ENCODE measurements at regions not wholly inside any gene's neighbourhood (a gene's known extent, or its start where the extent isn't known, plus 50 kb on each side); places are given as distances from the start of the nearest gene placed in this dataset.

DNA sequence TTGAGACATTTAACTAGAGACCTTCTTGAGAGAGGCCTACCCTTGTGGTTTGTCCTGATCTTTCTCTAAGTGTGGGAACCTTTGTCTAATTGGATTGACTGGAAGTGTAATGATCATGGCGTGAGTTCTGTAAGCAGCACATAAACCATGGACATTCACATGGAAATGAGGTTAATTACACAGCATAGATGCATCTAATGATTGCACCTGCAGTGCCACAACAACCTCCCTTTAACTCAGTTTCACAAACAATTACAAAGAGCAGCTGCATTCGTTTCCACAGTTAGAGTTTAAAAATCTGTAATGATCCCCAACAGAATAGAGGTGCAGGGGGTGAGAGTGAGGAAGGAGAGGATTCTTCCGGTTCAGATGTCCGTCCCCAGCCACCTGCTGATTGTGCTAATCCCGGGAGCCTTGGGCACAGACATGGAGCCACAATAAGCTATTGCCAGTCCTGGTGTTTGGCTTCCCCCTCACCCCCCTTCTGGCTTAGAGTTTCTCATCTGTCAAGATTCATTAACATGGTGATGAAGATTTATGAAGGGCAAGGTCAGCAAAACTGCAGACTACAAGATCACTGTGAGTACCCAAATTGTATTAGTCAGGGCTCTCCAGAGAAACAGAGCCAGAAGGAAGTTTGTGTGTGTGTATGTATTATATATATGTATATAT, 659.2 kb upstream of the SOX9 start:
- H3K27me3 Mint-ChIP-seq (ENCODE audit: insufficient read depth, unreplicated experiment) = no peaks in the 10 kb centered on the region
- H3K4me3 Mint-ChIP-seq (ENCODE audit: unreplicated experiment) = no peak overlapping the region
- intact Hi-C loops (cut with micrococcal nuclease) = loop anchor here (1.0 to 5.0 kb wide), 2 partner anchors 59 to 223 kb away; no protein-coding TSS in a partner anchor
- DNase-seq (ENCODE audit: unreplicated experiment) = no peak
- ChIA-PET CTCF (interaction anchor here (0.6 to 4.2 kb wide), 13 partner anchors 11 to 910 kb away, joined by 3 to 35 read pairs (median 4); no protein-coding TSS in a partner anchor), POLR2A (interaction anchor here (1.1 kb wide), 1 partner anchor 468 kb away, joined by 3 read pairs; no protein-coding TSS in a partner anchor)
- no peaks in the 10 kb centered on the region for H3K36me3 Mint-ChIP-seq (ENCODE audit: insufficient read depth, unreplicated experiment)
- no peaks in the 10 kb centered on the region for H3K9me3 Mint-ChIP-seq (ENCODE audit: unreplicated experiment)
- no peak overlapping the region for H3K27ac Mint-ChIP-seq (ENCODE audit: low read depth, unreplicated experiment)
- peaks cover 18% of the 10 kb centered on the region for H3K4me1 Mint-ChIP-seq (ENCODE audit: insufficient read depth, unreplicated experiment)
- TF ChIP-seq, protein P1, sequence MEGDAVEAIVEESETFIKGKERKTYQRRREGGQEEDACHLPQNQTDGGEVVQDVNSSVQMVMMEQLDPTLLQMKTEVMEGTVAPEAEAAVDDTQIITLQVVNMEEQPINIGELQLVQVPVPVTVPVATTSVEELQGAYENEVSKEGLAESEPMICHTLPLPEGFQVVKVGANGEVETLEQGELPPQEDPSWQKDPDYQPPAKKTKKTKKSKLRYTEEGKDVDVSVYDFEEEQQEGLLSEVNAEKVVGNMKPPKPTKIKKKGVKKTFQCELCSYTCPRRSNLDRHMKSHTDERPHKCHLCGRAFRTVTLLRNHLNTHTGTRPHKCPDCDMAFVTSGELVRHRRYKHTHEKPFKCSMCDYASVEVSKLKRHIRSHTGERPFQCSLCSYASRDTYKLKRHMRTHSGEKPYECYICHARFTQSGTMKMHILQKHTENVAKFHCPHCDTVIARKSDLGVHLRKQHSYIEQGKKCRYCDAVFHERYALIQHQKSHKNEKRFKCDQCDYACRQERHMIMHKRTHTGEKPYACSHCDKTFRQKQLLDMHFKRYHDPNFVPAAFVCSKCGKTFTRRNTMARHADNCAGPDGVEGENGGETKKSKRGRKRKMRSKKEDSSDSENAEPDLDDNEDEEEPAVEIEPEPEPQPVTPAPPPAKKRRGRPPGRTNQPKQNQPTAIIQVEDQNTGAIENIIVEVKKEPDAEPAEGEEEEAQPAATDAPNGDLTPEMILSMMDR (IDR thresholded peaks at IDR 0.05; ENCODE audit: unreplicated experiment) = no peak
- BruUV-seq (replicated peaks) = no TSS peak

DNA sequence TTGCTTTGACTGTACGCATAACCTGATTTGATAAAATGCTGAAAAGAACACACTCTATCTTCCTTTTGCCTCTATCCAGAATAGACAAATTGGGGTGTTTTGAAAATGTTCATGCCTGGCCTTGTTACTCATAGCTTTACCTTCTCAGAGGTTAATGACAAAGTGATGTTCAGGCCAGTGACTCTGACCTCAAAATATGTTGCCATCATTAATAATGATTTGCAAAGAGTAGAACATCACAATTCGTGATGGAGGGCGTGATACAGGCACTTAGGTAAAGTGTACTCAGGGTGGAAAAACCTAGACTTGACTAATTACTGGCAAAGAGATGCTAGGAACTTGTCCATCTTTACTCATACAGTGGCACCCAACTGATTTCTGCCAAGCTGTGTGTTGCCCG, 656.6 kb upstream of the SOX9 start:
- intact Hi-C loops (cut with micrococcal nuclease) = loop anchor here (5.0 kb wide), 1 partner anchor 62 kb away; no protein-coding TSS in a partner anchor
- Mint-ChIP-seq H3K36me3 (ENCODE audit: insufficient read depth, unreplicated experiment) (peaks cover 7% of the 10 kb centered on the region), H3K27me3 (ENCODE audit: insufficient read depth, unreplicated experiment) (no peaks in the 10 kb centered on the region), H3K4me1 (ENCODE audit: insufficient read depth, unreplicated experiment) (peaks cover 25% of the 10 kb centered on the region), H3K27ac (ENCODE audit: low read depth, unreplicated experiment) (no peak overlapping the region), H3K4me3 (ENCODE audit: unreplicated experiment) (no peak overlapping the region), H3K9me3 (ENCODE audit: unreplicated experiment) (no peaks in the 10 kb centered on the region)
- CTCF ChIA-PET = interaction anchor here (0.6 to 1.0 kb wide), 2 partner anchors 175 to 697 kb away, joined by 3 read pairs; no protein-coding TSS in a partner anchor
- no TSS peak for BruUV-seq (replicated peaks)
- TF ChIP-seq, protein P1 (IDR thresholded peaks at IDR 0.05; ENCODE audit: unreplicated experiment) = no peak
- DNase-seq (ENCODE audit: unreplicated experiment) = no peak
- POLR2A ChIA-PET = interaction anchor here (0.8 to 1.6 kb wide), 2 partner anchors 25 to 1311 kb away, joined by 3 to 4 read pairs; no protein-coding TSS in a partner anchor

DNA sequence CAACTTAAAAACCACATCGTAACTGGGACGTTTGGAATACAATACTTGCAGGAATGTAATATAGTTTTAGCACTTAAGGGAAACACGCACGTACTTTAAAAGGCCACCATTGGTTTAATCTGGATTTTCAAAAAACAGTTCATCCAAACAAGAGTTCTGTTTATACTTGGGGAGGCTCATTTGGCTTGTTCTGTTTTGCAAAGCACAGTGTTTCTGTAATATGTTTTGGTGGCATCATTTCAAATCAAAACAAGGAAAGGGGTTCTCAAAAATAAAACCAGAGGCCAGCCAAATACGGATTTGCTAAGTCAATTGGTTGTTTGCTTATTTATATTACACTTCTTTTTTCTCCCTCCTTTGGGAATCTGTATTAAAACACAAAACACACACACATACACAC, 656.1 kb upstream of the SOX9 start:
- no peak for DNase-seq (ENCODE audit: unreplicated experiment)
- H3K4me3 Mint-ChIP-seq (ENCODE audit: unreplicated experiment) = no peak overlapping the region
- intact Hi-C loops (cut with micrococcal nuclease) = loop anchor here (5.0 kb wide), 1 partner anchor 62 kb away; no protein-coding TSS in a partner anchor
- CTCF ChIA-PET = no interaction called here
- H3K9me3 Mint-ChIP-seq (ENCODE audit: unreplicated experiment) = no peaks in the 10 kb centered on the region
- no peak overlapping the region for H3K27ac Mint-ChIP-seq (ENCODE audit: low read depth, unreplicated experiment)
- BruUV-seq (replicated peaks) = no TSS peak
- H3K36me3 Mint-ChIP-seq (ENCODE audit: insufficient read depth, unreplicated experiment) = peaks cover 7% of the 10 kb centered on the region
- TF ChIP-seq, protein P1 (IDR thresholded peaks at IDR 0.05; ENCODE audit: unreplicated experiment) = no peak
- no peaks in the 10 kb centered on the region for H3K27me3 Mint-ChIP-seq (ENCODE audit: insufficient read depth, unreplicated experiment)
- peaks cover 27% of the 10 kb centered on the region for H3K4me1 Mint-ChIP-seq (ENCODE audit: insufficient read depth, unreplicated experiment)
- POLR2A ChIA-PET = interaction anchor here (0.8 to 1.6 kb wide), 2 partner anchors 26 to 1311 kb away, joined by 3 to 4 read pairs; no protein-coding TSS in a partner anchor

DNA sequence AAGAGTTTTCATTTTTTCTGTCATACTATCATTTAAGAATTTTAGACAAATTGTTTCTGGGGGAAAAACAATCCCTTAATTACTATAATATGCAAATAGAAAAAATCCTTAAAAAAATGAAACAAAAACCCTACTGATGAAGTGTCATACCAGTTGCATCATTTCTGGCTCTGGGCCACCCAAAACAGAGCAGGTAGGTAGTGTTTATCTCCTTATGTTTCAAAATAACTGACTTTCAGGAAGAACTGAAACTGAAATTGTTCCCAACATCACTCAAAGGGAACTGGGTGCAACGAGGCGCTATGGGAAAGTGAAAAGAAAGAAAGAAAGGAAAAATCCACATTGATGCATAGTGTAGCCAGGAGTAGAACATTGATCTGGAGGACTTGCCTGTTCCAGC, 653.1 kb upstream of the SOX9 start:
- Mint-ChIP-seq H3K9me3 (ENCODE audit: unreplicated experiment) (no peaks in the 10 kb centered on the region), H3K36me3 (ENCODE audit: insufficient read depth, unreplicated experiment) (peaks cover 7% of the 10 kb centered on the region), H3K27ac (ENCODE audit: low read depth, unreplicated experiment) (peak overlapping the region; percentile 9), H3K4me1 (ENCODE audit: insufficient read depth, unreplicated experiment) (peaks cover 23% of the 10 kb centered on the region), H3K4me3 (ENCODE audit: unreplicated experiment) (peak overlapping the region; percentile 38), H3K27me3 (ENCODE audit: insufficient read depth, unreplicated experiment) (no peaks in the 10 kb centered on the region)
- no TSS peak for BruUV-seq (replicated peaks)
- intact Hi-C loops (cut with micrococcal nuclease) = loop anchor here (2.0 kb wide), 1 partner anchor 831 kb away; no protein-coding TSS in a partner anchor
- CTCF ChIA-PET = no interaction called here
- TF ChIP-seq, protein P1 (IDR thresholded peaks at IDR 0.05; ENCODE audit: unreplicated experiment) = no peak
- POLR2A ChIA-PET = interaction anchor here (0.9 kb wide), 1 partner anchor 654 kb away, joined by 3 read pairs; the partner anchor contains the start of gene SOX9
- peak; percentile 83 for DNase-seq (ENCODE audit: unreplicated experiment)

Measured in MCF 10A (cell line).